ENCODE measurements at regions not wholly inside any gene's neighbourhood (a gene's known extent, or its start where the extent isn't known, plus 50 kb on each side); places are given as distances from the start of the nearest gene placed in this dataset.

GRCh38 chr3:102183623-102184022 is 251.2 kb upstream of the ZPLD1 start (continued):
- TF ChIP-seq ZBTB44 (CRISPR knock-in tag; IDR thresholded peaks at IDR 0.05) (no peak), TRIM24 (CRISPR knock-in tag; IDR thresholded peaks at IDR 0.05) (no peak), ZNF510 (CRISPR knock-in tag; IDR thresholded peaks at IDR 0.05; ENCODE audit: low read depth) (no peak), ZNF280B (CRISPR knock-in tag; IDR thresholded peaks at IDR 0.05; ENCODE audit: borderline replicate concordance) (no peak), ARID2 (CRISPR knock-in tag; IDR thresholded peaks at IDR 0.05; ENCODE audit: borderline replicate concordance) (no peak), HNRNPUL1 (IDR thresholded peaks at IDR 0.05; ENCODE audit: low read depth, low read length) (no peak), NCOA1 (CRISPR knock-in tag; IDR thresholded peaks at IDR 0.05) (no peak), ZNF234 (CRISPR knock-in tag; conservative IDR thresholded peaks at IDR 0.05) (no peak), ZNF670 (CRISPR knock-in tag; IDR thresholded peaks at IDR 0.05; ENCODE audit: borderline replicate concordance) (no peak), ZNF101 (CRISPR knock-in tag; IDR thresholded peaks at IDR 0.05; ENCODE audit: borderline replicate concordance, low read depth) (no peak)

GRCh38 chr3:102189541-102189940 is 245.3 kb upstream of the ZPLD1 start:
- H3K4me2 ChIP-seq (ENCODE audit: low read depth, low read length): no peak overlapping the region
- H3K36me3 ChIP-seq (replicated peaks in 1 of 2; ENCODE audit: control insufficient read depth in 1 of 2, insufficient read depth in 2 of 2, low read length in 2 of 2): no peaks in the 10 kb centered on the region
- in situ Hi-C loops (cut with HindIII; ENCODE audit: extremely low pct_ligation_motif_present, low pct_unique_long_range_greater_than_20kb) (no loop called here), intact Hi-C loops (cut with micrococcal nuclease; ENCODE audit: unreplicated experiment) (no loop called here)
- no TSS peak for BruUV-seq (replicated peaks)
- ChIA-PET CTCF (ENCODE audit: low intra/inter-chr PET ratio, low total read pairs) (no interaction called here), POLR2A (no interaction called here)
- no peaks in the 10 kb centered on the region for H3K79me2 ChIP-seq (ENCODE audit: insufficient read depth, low read length)
- FAIRE-seq (no peak), ATAC-seq (no peak), DNase-seq (ENCODE audit: low spot score) (no peak)
- no peaks in the 10 kb centered on the region for H3K9me3 ChIP-seq (ENCODE audit: low read length)
- no peak overlapping the region for H2AFZ ChIP-seq (ENCODE audit: low read length)
- no peak overlapping the region for H3K27ac ChIP-seq (ENCODE audit: extremely low read length, insufficient read depth, low read length)
- WGBS (ENCODE audit: low lambda C conversion rate): 0% methylated on average over 2 of the region's 2 CpGs
- no peaks in the 10 kb centered on the region for H3K27me3 ChIP-seq (ENCODE audit: control insufficient read depth in 1 of 2, insufficient read depth in 2 of 2, low read length in 2 of 2)
- no peak overlapping the region for H3K9ac ChIP-seq (ENCODE audit: insufficient read depth, low read depth, low read length)
- H3K4me1 ChIP-seq (ENCODE audit: insufficient read depth, low read length): no peaks in the 10 kb centered on the region
- no peaks in the 10 kb centered on the region for H4K20me1 ChIP-seq (ENCODE audit: insufficient read depth, low read length)
- H3K4me3 ChIP-seq (replicated peaks in 1 of 3; ENCODE audit: insufficient read depth in 1 of 3, low read depth in 2 of 3, low read length in 3 of 3): no peak overlapping the region
- TF ChIP-seq CEBPG (CRISPR knock-in tag; IDR thresholded peaks at IDR 0.05) (no peak), PHB2 (IDR thresholded peaks at IDR 0.05; ENCODE audit: partially characterized antibody) (no peak), CENPX (CRISPR knock-in tag; IDR thresholded peaks at IDR 0.05) (no peak), ZNF441 (CRISPR knock-in tag; IDR thresholded peaks at IDR 0.05; ENCODE audit: borderline replicate concordance) (no peak), YY1 (IDR thresholded peaks at IDR 0.05; ENCODE audit: insufficient read depth, insufficient replicate concordance, low read depth, low read length) (no peak), ZNF512B (CRISPR knock-in tag; IDR thresholded peaks at IDR 0.05; ENCODE audit: borderline replicate concordance) (no peak), ARHGAP35 (CRISPR knock-in tag; IDR thresholded peaks at IDR 0.05; ENCODE audit: borderline replicate concordance) (no peak), CEBPB (IDR thresholded peaks at IDR 0.05; ENCODE audit: borderline replicate concordance, low read depth, low read length) (no peak), ZNF282 (IDR thresholded peaks at IDR 0.05; ENCODE audit: partially characterized antibody) (no peak)
